ENCODE measurements at regions not wholly inside any gene's neighbourhood (a gene's known extent, or its start where the extent isn't known, plus 50 kb on each side); places are given as distances from the start of the nearest gene placed in this dataset.

- CTCF ChIA-PET (ENCODE audit: partially characterized antibody): no interaction called here
- no peak overlapping the region for H3K56ac ChIP-seq (replicated peaks; ENCODE audit: insufficient read length, low read depth, low read length)
Measured at GRCh38 chr2:65500310-65501040, 68.1 kb upstream of the SPRED2 start.

More at GRCh38 chr2:65500310-65501040, 68.1 kb upstream of the SPRED2 start:
- Histone ChIP-seq H2BK120ac (replicated peaks; ENCODE audit: low read depth, low read length) (no peak overlapping the region), H3K79me2 (ENCODE audit: control insufficient read depth in 1 of 2, insufficient read depth in 2 of 2, low read length in 2 of 2) (no peaks in the 10 kb centered on the region), H3K79me1 (ENCODE audit: low read depth, low read length) (no peaks in the 10 kb centered on the region), H3K23ac (ENCODE audit: insufficient read length) (no peak overlapping the region), H4K91ac (replicated peaks; ENCODE audit: insufficient read length, low read length) (no peak overlapping the region), H3K27ac (ENCODE audit: low read depth, low read length) (no peak overlapping the region), H3K23me2 (ENCODE audit: low read depth, low read length) (no peaks in the 10 kb centered on the region), H2BK15ac (ENCODE audit: low read length) (no peak overlapping the region), H3K14ac (ENCODE audit: insufficient read length) (no peak overlapping the region), H3K4me3 (ENCODE audit: extremely low read depth in 1 of 4, insufficient read depth in 2 of 4, low read depth in 3 of 4, low read length in 4 of 4) (no peak overlapping the region), H3K4me2 (ENCODE audit: insufficient read depth in 1 of 2, low read depth in 2 of 2, low read length in 2 of 2) (no peak overlapping the region), H2AK5ac (ENCODE audit: low read depth, low read length) (no peak overlapping the region), H4K20me1 (replicated peaks in 1 of 2; ENCODE audit: control insufficient read depth in 1 of 2, insufficient read depth in 2 of 2, low read length in 2 of 2) (no peaks in the 10 kb centered on the region), H3K9ac (replicated peaks in 1 of 4; ENCODE audit: extremely low read depth in 1 of 4, low read depth in 3 of 4, low read length in 3 of 4) (no peak overlapping the region), H3K36me3 (ENCODE audit: control insufficient read depth in 2 of 4, insufficient read depth in 4 of 4, low read length in 3 of 4) (no peaks in the 10 kb centered on the region), H4K8ac (ENCODE audit: extremely low read depth, insufficient read depth, low read length) (no peak overlapping the region), H2BK20ac (ENCODE audit: low read length) (no peak overlapping the region), H4K5ac (ENCODE audit: insufficient read length, low read depth, low read length) (no peak overlapping the region), H3K4me1 (replicated peaks in 1 of 4; ENCODE audit: control insufficient read depth in 3 of 4, insufficient read depth in 4 of 4, low read length in 3 of 4) (peaks cover 0 to 6% (median 2%) of the 10 kb centered on the region in 4 experiments; a peak in 4 of 7 replicates), H3K27me3 (replicated peaks in 1 of 4; ENCODE audit: control insufficient read depth in 3 of 4, extremely low read depth in 1 of 4, insufficient read depth in 3 of 4, low read length in 3 of 4) (no peaks in the 10 kb centered on the region), H3K9me3 (ENCODE audit: insufficient read depth in 2 of 2, low read depth in 1 of 2, low read length in 1 of 2) (no peaks in the 10 kb centered on the region), H2BK12ac (ENCODE audit: low read depth, low read length) (no peak overlapping the region), H3K4ac (replicated peaks; ENCODE audit: insufficient read length, low read depth, low read length) (no peak overlapping the region), H2AFZ (ENCODE audit: low read length) (no peak overlapping the region), H2BK5ac (ENCODE audit: low read depth, low read length) (no peak overlapping the region), H3K18ac (ENCODE audit: extremely low read depth, low read length) (no peak overlapping the region)
- DNase-seq (ENCODE audit: low read depth in 1 of 2, low spot score in 2 of 2) (no peak), FAIRE-seq (no peak)
- WGBS, 2 experiments (ENCODE audit: extremely low coverage in 1 of 2, insufficient coverage in 1 of 2, insufficient read length in 1 of 2, insufficient replicate concordance in 2 of 2, low coverage in 1 of 2, low lambda C conversion rate in 2 of 2, missing lambda C conversion rate in 1 of 2): 86% methylated on average over 9 of the region's 9 CpGs; no CpG with 5 or more reads in 1 of the 2 experiments
- POLR2A ChIA-PET (ENCODE audit: partially characterized antibody): no interaction called here
- no peak for TF ChIP-seq HDAC2 (IDR thresholded peaks at IDR 0.05; ENCODE audit: borderline replicate concordance in 1 of 2, low read depth in 2 of 2, low read length in 2 of 2)
- TF ChIP-seq POU5F1 (IDR thresholded peaks at IDR 0.05; ENCODE audit: low read depth, low read length): no peak
- no peak for TF ChIP-seq SUZ12 (IDR thresholded peaks at IDR 0.05; ENCODE audit: low read length)
- no peak for TF ChIP-seq SIN3A (conservative IDR thresholded peaks at IDR 0.05 in 1 of 2, IDR thresholded peaks at IDR 0.05 in 1 of 2; ENCODE audit: low read depth in 1 of 2, low read length in 2 of 2)
- TF ChIP-seq CHD1 (IDR thresholded peaks at IDR 0.05; ENCODE audit: low read depth, low read length): no peak
- no peak for TF ChIP-seq CBX8 (IDR thresholded peaks at IDR 0.05; ENCODE audit: borderline replicate concordance, low read depth, low read length)
- TF ChIP-seq POLR2A (IDR thresholded peaks at IDR 0.05; ENCODE audit: control extremely low read depth in 1 of 2, low read depth in 2 of 2, low read length in 2 of 2): no peak
- TF ChIP-seq EZH2 (IDR thresholded peaks at IDR 0.05; ENCODE audit: low read depth, low read length, severe bottlenecking): no peak
